ENCODE measurements at regions not wholly inside any gene's neighbourhood (a gene's known extent, or its start where the extent isn't known, plus 50 kb on each side); places are given as distances from the start of the nearest gene placed in this dataset.

DNA sequence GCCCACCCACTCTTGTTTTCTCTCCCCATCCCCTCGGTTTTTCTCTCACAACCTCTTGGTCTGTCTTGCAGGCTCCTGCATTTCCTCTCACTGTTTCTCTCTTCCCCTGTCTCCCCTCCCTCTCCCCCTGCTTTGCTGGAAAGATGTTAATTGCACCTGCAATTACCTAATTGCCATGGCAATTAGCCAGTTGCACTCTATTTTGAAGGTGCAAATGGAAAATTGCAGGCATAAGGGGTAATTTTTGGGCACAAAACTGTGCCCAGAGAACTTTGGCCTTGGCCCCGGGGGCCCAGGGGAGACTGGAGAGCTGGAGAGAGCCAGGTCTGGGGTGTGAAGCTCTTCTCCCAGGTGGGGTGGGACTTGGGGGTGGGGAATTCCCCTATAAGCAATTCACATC lies 164.5 kb upstream of the TLE3 start:
- Histone ChIP-seq H3K4me1 (peaks cover 8 to 57% (median 22%) of the 10 kb centered on the region in 4 donors), H3K27me3 (no peaks in the 10 kb centered on the region), H3K4me3 (no peak overlapping the region), H3K9me3 (no peaks in the 10 kb centered on the region), H3K36me3 (no peaks in the 10 kb centered on the region), H3K27ac (no peak overlapping the region)
- DNase-seq: no peak
- intact Hi-C loops (cut with DNase I; ENCODE audit: low total_unique reads) (loop anchor here (10.0 kb wide), 1 partner anchor 167 kb away; the partner anchor contains the start of gene TLE3), in situ Hi-C loops (cut with MboI; ENCODE audit: low pct_ligation_motif_present in 1 of 4, low pct_unique_long_range_greater_than_20kb in 1 of 4, low sequenced_read_pairs in 3 of 4) (no loop called here)
- 80 to 100% methylated on average over 1 to 2 of the region's 2 CpGs for WGBS, 2 donors (ENCODE audit: low coverage in 1 of 2)
- TF ChIP-seq POLR2A (IDR thresholded peaks at IDR 0.05) (no peak), EP300 (IDR thresholded peaks at IDR 0.05; ENCODE audit: low read depth) (no peak)

DNA sequence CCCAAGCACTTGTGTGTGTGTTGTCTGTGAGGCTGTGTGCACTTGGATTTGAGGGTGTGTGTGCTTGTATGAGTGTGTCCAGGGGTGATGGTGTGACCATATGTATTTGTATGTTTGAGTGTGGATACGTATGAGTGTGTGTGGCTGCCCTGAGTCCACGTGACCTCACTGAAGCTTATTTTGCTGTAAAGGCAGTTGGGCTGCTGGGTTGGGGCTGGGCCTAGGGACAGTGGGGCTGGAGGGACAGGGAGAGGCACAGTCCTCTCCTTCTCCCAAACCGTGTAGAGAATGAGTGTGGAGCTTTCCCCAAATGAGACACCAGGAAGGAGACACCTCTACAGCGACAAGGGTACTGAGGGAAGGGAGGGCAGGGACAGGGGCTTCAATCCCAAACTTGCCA lies 163.4 kb upstream of the TLE3 start:
- no peak overlapping the region for H3K27ac ChIP-seq
- no peak overlapping the region for H3K4me3 ChIP-seq
- TF ChIP-seq POLR2AphosphoS5 (IDR thresholded peaks at IDR 0.05) (no peak), EP300 (IDR thresholded peaks at IDR 0.05; ENCODE audit: low read depth) (no peak), POLR2A (IDR thresholded peaks at IDR 0.05) (no peak)
- TF ChIP-seq, protein P1, sequence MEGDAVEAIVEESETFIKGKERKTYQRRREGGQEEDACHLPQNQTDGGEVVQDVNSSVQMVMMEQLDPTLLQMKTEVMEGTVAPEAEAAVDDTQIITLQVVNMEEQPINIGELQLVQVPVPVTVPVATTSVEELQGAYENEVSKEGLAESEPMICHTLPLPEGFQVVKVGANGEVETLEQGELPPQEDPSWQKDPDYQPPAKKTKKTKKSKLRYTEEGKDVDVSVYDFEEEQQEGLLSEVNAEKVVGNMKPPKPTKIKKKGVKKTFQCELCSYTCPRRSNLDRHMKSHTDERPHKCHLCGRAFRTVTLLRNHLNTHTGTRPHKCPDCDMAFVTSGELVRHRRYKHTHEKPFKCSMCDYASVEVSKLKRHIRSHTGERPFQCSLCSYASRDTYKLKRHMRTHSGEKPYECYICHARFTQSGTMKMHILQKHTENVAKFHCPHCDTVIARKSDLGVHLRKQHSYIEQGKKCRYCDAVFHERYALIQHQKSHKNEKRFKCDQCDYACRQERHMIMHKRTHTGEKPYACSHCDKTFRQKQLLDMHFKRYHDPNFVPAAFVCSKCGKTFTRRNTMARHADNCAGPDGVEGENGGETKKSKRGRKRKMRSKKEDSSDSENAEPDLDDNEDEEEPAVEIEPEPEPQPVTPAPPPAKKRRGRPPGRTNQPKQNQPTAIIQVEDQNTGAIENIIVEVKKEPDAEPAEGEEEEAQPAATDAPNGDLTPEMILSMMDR (IDR thresholded peaks at IDR 0.05): no peak
- intact Hi-C loops (cut with DNase I; ENCODE audit: low total_unique reads): loop anchor here (10.0 kb wide), 1 partner anchor 166 kb away; the partner anchor contains the start of gene TLE3
- H3K4me1 ChIP-seq: peaks cover 8 to 46% (median 20%) of the 10 kb centered on the region in 4 donors
- DNase-seq: no peak
- no peaks in the 10 kb centered on the region for H3K27me3 ChIP-seq
- in situ Hi-C loops (cut with MboI; ENCODE audit: low pct_ligation_motif_present in 1 of 4, low pct_unique_long_range_greater_than_20kb in 1 of 4, low sequenced_read_pairs in 3 of 4): no loop called here
- no peaks in the 10 kb centered on the region for H3K36me3 ChIP-seq
- H3K9me3 ChIP-seq: no peaks in the 10 kb centered on the region
- WGBS, 2 donors (ENCODE audit: low coverage in 1 of 2): 88 to 92% methylated on average over 4 of the region's 4 CpGs

DNA sequence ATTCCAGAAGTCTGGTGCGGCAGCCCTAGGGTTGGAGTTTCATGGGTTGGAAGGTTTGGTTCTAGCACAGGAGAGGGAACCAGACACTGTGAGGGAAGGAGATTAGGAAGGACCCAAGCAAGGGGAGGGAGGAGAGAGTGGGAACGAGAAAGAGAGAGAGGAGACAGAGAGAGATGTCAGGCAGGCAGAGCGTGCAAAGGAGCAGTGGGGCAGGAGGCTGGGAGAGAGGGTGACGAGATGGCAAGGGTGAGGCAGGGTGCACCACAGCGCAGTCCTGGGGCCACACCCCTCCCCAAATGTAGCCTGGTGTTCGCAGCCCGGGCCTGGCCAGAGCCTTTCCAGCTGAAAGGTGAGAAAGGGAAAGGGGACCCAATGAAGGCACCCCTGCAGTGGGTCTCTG lies 162.9 kb upstream of the TLE3 start:
- WGBS, 2 donors (ENCODE audit: low coverage in 1 of 2): 97% methylated on average over 7 of the region's 7 CpGs; no CpG with 5 or more reads in 1 of the 2 donors
- no peak overlapping the region for H3K4me3 ChIP-seq
- intact Hi-C loops (cut with DNase I; ENCODE audit: low total_unique reads): loop anchor here (10.0 kb wide), 1 partner anchor 166 kb away; the partner anchor contains the start of gene TLE3
- no peak overlapping the region for H3K27ac ChIP-seq
- no peaks in the 10 kb centered on the region for H3K27me3 ChIP-seq
- no peak for DNase-seq
- peaks cover 8 to 42% (median 18%) of the 10 kb centered on the region in 4 donors for H3K4me1 ChIP-seq
- no peaks in the 10 kb centered on the region for H3K36me3 ChIP-seq
- H3K9me3 ChIP-seq: no peaks in the 10 kb centered on the region
- no peak for TF ChIP-seq POLR2A (IDR thresholded peaks at IDR 0.05)
- TF ChIP-seq EP300 (IDR thresholded peaks at IDR 0.05; ENCODE audit: low read depth): no peak
- TF ChIP-seq, protein P1 (IDR thresholded peaks at IDR 0.05): no peak
- no peak for TF ChIP-seq POLR2AphosphoS5 (IDR thresholded peaks at IDR 0.05)
- in situ Hi-C loops (cut with MboI; ENCODE audit: low pct_ligation_motif_present in 1 of 4, low pct_unique_long_range_greater_than_20kb in 1 of 4, low sequenced_read_pairs in 3 of 4): no loop called here

- Histone ChIP-seq H3K36me3 (no peaks in the 10 kb centered on the region), H3K27me3 (no peaks in the 10 kb centered on the region), H3K27ac (no peak overlapping the region), H3K4me3 (no peak overlapping the region), H3K9me3 (no peaks in the 10 kb centered on the region), H3K4me1 (peaks cover 8 to 40% (median 16%) of the 10 kb centered on the region in 4 donors)
- intact Hi-C loops (cut with DNase I; ENCODE audit: low total_unique reads): loop anchor here (10.0 kb wide), 1 partner anchor 165 kb away; the partner anchor contains the start of gene TLE3
- in situ Hi-C loops (cut with MboI; ENCODE audit: low pct_ligation_motif_present in 1 of 4, low pct_unique_long_range_greater_than_20kb in 1 of 4, low sequenced_read_pairs in 3 of 4): no loop called here
- no peak for TF ChIP-seq POLR2AphosphoS5 (IDR thresholded peaks at IDR 0.05)
- TF ChIP-seq EP300 (IDR thresholded peaks at IDR 0.05; ENCODE audit: low read depth): no peak
- no peak for TF ChIP-seq POLR2A (IDR thresholded peaks at IDR 0.05)
- TF ChIP-seq, protein P1 (IDR thresholded peaks at IDR 0.05): no peak
- DNase-seq: no peak
- WGBS, 2 donors (ENCODE audit: low coverage in 1 of 2): 78 to 100% methylated on average over 2 to 9 of the region's 9 CpGs
These were observed 162.2 kb upstream of the TLE3 start for GRCh38 chr15:70259640-70260508.

Measured in transverse colon (tissue), 4 donors.